Putamen (tissue), 1 donor: ENCODE measurements at regions not wholly inside any gene's neighbourhood (a gene's known extent, or its start where the extent isn't known, plus 50 kb on each side); places are given as distances from the start of the nearest gene placed in this dataset.

ENCODE experiments used
- DNase-seq: peaks from one replicate; pipeline ENCODE4 v3.0.0-alpha.2; 2016; ENCODE audit warnings: low spot score

DNA sequence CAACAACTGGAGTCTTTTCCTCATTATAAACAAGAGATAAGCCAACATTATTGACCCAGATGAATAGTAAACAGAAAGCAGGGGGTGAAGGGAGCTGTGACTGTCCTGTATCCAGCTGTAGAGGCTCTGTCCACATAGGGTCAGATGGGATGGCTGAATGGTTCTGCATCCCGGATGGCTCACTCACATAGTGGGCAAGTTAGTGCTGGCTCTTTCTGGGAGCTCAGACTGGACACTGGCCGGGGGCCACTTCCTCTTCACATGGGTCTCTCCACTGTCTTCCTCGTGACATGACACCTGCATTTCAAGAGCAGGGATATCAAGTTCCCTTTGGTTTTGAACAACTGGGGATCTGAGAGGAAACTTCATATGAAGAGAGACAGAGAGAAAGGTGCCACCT lies 969.6 kb upstream of the TMEM132C start:
- DNase-seq, result no peak

DNA sequence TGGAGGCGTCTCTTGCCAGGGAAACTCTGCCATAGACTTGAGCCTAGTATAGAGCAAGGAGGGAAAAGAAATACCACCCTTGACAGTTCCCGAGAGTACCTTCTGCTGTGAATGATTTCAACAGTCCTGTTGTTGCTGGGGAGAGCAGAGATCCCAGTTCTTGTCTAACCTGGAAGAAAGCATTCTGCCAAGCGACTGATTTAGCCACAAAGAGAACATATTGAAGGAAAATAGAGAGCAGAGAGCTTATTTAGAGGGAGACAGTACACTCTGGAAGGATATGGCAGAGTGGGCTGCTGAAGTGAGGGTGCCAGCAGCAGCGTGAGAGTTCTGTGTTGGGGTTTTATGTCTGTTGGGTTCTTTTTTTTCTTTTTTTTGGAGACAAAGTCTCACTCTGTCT lies 966.9 kb upstream of the TMEM132C start:
- no peak for DNase-seq

DNA sequence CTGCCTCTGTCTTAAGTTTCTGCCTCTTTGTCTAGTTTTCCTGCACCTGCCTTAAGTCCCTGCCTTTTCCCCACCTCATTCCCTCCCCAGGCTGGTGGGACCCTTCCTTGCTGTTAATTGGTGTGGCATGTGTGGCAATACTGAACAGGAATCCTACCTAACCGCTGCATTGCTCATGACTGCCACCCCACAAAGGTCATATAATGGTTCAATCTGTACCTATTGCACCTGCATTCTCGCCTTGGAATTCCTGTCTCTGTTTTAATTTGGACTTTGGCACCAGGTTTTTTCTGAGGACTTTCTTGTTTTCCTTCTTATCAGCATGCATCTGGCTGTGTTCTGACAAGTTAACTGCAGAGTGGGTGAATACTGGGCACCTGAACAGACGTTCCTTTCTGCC lies 966.2 kb upstream of the TMEM132C start:
- DNase-seq, result no peak

DNA sequence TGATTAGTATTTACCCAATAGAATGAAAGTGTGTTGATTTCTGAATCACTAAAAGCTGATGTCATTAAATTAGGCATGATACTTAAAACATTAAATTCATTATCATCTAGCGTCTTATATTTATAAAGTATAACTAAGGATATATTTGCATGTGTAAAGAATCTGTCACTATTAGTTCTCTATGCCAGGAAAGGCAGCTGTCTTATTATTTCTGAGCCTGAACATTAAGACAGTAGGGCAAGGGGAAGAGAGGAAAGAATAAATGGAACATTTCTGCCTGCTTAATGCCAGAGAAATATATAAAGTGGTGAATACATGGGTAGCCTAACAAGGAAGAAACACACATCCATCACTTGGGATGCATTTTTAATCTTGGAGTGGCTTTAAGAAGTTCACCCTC lies 965.1 kb upstream of the TMEM132C start:
- DNase-seq, result no peak

DNA sequence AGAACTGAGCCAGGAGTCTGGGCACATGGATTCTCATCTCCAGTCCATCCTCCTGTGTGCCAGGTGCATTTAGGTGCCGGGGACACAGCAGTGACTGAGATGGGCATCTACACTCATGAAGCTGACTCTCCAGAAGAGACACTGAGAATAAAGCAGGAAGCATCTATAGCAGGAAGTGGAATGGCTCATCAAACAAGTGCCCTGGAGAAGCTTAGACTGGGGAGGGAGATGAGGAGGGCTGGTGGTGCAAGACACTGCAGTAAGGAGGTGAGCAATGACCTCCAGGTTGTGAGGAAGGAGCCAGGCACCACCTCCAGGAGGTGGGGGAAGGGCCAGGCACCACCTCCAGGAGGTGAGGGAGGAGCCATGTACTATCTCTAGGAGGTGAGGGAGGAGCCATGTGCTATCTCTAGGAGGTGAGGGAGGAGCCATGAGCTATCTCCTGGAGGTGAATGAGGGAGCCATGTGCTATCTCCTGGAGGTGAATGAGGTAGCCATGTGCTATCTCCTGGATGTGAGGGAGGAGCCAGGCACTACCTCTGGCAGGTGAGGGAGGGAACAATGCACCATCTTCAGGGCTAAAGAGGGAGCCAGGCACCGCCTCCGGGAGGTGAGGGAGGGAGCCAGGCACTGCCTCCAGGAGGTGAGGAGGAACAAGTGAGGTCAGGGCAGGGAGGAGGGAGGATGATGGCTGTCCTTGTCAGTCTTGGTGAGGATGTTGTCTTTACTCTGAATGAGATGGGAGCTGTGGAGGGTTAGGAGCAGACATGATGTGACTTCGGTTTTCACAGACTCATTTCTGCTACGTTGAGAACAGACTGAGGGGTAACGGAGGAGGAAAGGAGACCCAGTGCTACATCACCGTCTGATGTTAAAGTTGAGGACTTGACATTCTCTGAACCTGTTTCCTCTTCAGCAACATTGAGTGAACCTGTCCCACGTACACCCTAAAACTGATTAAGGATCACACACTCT lies 961.9 kb upstream of the TMEM132C start:
- DNase-seq, result no peak

DNA sequence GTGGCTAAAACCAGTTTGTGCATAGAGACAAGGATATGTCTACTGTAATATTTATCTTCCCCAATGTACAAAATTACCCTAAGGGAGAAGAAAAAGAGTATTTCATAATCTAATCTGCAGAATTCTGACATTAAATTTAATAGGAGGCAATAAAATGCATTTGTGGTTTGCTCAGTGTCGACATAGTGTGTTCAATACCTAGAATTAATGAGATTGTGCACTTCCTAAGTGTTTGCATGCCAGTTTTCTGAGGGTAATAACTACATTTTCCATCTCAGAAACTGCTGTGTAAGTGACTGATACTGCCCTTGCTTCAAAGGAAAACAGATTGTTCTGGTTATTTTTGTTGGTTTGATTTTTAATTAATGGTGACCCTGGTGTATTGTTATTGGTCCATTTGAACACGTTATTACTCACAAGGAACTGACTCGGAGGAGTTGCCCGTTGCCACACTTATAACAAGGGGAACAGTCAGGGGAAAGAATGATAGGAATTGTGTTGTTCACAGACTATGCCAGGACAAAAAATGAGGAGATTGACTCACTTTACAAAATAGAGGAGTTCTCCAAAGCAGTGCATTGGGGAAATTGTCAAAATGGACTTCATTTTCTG lies 960.3 kb upstream of the TMEM132C start:
- no peak for DNase-seq

DNA sequence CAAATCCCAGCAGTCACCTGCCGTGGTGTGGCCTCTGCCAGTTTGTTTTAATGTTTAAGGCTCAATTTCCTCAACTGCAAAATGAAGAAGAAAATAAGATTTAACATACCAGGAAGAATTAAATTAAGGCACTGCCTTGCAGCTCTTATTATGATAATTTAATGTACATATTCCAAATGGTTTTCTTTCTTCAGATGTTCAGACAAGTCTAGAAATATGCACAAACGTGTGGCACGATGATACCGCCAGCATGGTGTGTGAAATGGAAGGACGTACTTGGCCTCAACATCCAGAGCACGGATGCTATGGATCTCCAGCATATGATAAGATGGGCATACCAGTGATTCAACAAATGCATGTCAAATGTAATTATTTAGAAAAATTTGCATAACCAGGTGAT lies 959.4 kb upstream of the TMEM132C start:
- DNase-seq, result no peak

DNA sequence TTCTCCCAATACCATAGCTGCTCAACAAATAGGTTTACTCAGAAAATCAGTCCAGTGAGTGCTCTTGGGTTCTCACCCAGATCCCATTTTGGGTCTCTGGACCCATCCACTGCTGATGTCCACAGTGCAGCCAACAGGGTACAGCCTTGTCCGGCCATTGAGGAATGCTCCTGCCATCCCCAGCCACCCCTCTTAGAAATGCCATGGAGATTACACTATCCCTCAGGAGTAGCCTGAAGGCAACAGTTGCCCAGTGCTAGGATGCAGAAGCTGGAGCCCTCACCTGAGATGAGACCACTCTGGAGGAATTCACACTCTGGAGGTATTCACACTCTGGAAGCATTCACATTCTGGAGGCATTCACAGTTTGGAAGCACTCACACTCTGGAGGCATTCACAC lies 958.8 kb upstream of the TMEM132C start:
- DNase-seq, result no peak

DNA sequence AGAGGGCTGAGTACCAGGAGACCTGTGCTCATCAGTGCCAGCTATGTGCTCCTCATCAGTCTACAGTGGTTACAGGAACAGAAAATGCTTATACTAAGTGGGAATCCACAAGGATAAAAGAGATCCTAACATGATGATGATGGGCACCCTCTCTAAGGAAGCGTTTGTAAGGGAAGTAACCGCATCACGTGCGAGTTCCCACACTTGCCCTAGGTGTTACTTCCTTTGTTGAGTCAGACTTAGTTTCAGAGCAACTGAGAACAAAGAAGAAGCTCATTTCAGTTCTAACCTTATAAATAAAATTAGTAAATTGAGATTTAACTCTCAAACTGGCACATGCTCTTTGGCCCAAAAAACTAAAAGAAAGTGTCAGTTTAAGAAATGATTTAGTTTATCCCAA lies 956.4 kb upstream of the TMEM132C start:
- no peak for DNase-seq

DNA sequence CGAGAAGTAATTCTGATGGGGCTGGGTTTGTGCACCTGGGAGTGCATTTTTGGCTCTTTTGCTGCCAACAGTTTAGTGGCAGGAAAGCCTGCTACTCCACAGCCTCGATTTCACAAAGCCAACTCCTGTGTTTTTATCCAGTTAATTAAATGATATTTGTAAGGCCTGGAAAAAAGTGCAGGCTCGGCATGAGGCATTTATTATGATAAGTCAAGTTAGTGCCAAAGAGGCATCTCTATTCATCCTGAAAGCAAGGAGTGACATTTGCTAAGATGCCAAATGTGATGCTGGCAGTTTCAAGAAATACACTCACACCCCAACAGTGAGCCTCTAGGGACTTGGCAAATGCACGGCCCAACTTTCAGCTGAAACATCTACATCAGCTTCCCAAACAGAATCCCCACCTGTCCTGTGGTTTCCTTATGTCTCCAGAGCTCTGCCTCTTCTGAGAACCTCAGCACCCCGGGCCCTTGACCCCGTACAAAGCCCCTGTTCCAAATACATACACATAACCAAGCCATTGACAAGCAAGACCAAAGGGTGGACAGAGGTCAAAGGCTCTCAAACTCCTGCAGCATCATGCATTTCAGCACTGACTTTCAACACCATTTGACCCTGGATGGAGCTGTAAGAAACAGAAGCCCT lies 955.1 kb upstream of the TMEM132C start:
- no peak for DNase-seq

DNA sequence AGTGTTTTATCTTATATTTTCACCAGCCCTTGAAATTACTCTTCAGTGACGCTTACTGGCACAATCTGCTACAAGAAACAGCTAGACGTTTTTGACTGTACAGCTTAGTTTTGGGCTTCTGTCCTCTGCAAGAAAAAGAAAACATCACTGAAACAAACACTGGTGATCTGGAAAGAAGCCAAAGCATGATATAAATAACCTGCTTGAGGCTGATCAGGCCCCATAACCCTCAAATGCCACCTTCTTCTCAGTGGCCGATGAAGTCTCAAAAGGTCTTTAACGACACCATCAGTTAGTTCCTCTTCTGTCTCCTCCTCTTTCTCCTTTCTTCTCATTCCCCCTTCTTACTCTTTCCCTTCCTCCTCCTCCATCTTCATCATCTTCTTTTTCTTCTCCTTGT lies 942.3 kb upstream of the TMEM132C start:
- DNase-seq, result no peak

DNA sequence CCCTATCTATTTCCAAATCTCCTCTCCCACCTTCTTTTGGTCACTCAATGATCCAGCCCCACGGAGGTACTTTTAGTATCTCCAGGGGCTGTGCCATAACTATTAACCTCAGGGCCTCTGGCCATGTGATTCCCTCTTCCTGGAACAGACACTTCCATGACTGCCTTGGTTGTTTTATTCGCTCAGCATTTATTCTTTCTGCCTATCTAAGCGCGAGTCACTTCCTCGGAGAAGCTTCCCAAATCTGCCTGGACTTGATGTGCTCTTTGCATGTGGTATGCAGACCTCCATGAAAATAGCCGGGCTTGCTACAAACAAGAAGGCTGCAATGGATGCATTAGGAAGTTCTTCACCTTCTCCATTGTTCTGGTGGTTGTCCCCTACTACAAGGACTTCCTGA lies 939.0 kb upstream of the TMEM132C start:
- no peak for DNase-seq

DNA sequence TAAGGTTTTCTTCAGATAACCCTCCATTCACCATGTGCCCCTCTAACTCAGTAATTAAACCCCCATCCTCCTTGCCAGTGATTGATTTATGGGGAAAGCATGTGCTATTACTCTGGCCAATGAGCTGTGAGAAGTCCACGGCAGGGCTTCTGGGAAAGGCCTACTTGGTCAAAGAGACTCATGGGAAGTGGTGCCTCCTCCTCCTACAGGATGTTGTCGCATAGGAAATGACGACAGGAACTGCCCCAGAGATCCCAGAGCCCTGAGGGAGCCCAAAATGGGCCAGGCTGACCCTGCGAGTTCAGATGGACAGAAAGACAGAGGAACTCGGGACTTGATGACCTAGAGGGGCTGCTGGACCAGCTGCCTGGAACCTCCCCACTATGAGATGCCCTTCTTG lies 938.1 kb upstream of the TMEM132C start:
- no peak for DNase-seq

DNA sequence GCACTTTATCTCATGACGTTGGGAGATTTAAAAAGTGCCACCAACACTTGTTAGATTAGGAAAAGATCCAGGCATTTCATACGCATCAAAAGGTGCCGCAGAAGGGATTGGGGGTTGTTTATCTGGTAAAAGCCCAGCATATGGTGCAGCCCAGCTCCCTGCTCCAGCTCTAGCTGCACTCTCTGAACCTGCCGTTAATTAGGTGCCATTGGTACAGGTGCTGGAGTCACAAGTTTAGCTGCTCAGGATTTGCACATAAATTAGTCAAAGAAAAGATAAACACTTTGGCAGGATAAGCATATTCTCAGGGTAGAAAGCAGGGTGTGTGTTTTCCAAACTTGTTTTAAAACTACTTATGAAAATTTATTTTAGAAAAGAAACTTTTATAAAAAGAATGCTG lies 932.6 kb upstream of the TMEM132C start:
- DNase-seq, result no peak

DNA sequence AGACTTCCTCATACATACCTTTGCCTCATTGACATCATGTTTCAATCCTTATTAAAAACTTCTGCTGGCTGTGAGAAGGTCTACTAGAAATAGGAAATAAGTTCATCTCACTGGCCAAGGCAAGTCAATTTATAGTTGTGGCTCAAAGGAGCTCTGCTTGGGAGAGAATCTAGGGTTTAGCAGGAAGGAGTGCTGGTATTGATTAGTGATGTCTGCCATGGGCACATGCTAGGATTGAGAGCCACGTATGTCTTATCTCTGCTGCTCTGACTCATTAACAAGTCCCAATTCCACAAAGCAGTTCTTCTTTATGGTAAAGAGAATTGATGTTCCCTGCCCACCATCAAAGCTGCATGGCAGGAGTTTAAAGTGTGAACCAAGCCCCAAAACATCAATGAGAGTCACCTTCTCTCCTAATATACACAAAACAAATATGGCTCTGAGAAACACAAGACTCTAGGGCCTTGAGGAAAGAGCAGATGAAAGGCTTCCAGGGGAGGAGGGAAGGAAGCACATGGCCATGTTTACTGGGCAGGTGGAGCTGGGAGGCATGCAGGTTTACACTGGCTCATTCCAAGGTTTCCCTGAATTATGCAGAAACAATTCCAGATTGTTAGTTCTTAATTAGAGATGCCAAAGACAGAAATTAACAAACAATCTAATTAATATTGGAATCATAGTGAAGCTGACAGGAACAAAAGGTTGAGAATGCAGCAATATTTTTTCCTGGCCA lies 931.9 kb upstream of the TMEM132C start:
- no peak for DNase-seq

DNA sequence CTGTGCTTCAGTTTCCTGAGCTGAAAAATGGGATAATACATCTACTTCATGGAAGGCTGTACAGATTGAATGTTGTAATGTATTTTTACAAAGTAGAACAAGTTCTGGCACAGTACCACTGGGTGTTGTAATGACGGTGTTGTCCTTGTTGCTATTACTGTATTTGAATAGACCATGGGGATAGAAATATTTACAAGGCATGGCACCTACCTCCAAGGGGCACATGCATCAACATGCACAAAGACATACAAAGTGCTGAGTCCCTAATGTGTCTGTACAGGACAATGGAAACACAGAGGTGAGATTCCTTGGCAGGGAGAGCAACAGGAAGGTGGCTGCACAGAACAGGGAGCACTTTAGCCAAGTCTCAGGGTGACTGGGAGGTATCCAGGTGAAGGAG lies 930.6 kb upstream of the TMEM132C start:
- DNase-seq, result no peak

DNA sequence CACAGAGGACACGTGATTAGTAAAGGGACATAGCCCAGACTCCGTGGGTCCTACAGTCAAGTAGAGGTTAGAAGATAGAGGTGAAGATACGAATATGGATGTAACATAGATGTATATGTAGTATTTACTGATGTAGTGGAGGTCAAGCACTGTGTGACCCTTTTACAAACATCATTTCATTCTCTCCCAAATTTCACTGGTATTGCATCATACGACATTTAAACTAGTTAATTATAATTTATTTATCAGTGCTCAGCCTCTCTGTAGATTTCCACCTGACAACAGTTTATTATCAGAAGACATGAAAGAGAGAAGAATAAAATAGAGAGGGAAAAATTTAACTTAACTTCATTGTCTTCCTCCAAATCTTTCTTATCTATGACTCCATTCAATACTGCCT lies 927.9 kb upstream of the TMEM132C start:
- DNase-seq, result no peak

DNA sequence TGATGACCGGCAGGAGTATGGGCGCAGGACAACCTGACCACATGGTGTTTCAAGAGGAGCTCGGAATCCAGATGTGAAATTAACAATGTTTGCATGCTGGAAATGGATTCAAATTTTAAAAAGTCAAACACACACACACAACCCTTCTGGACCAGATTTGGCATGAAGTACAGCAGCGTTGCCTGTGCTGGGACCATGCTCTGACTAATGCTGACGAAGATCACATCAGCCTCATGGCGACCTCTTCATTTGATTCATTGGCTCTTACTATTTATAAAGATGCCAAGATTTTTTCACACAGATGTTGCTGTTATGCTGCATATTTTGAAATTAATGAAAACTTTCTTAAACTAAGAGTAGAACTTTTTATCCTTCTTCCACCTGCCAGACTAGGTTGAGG lies 926.6 kb upstream of the TMEM132C start:
- DNase-seq, result no peak

DNA sequence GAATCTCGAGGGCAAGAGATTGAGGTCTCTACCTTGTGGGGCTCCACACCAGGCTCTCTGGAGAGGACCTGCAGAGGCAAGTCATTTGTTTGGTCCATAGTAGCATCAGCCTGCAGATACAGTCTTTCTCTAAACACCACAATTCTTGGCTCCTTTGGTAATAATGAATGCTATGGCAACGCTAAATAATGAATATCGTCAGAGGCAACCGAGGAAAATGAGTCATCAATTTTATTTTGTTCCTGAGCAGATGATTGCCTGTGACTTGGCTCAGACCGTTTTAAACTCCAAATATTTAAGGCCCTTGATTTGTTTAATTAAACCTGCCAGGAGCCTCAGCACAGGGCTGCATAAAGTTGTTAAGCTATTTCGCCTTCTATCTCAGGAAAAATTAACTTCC lies 924.1 kb upstream of the TMEM132C start:
- DNase-seq, result no peak

DNA sequence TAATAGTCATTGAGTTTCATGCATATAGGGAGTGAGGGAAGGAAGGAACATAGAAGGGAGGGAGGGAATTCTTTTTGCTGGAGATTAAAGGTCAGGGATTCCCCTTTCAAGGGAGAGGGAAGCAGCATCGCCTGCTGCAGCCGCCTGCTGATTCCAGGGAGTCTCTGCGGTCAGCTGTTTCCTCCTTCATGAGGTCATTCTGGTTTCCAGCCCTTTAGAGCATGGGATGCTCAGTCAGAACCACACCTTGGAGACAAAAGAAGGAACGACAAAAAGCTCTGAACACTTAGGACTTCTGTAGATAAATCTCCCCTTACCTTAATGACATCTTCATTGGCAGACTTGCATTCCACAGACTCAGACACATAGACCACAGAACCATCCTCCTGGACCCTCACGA lies 923.0 kb upstream of the TMEM132C start:
- DNase-seq, result no peak

DNA sequence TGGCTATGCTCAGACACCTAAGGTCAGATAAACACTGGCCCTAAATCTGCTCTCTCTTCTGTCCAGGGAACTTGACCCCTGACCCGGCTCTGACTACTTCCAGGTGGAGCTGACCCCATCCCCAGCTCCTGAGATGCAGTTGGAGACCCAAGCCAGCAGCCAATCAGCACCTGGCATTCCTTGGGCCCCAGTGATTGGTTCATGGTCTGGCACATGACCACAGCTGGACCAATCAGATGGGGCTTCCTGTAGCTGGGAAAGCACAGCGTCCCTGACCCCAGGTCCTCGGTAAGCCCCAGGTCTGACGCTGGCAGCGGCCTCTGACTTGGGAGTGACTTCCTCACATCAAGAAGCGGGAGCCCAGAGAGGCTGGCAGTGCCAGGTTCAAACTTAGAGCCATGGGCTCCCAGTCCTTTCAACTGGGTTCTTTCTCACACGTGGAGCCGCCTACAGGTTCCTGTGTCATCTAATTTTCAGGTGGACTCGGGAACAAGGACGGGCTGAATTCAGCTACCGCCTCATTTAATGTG lies 915.4 kb upstream of the TMEM132C start:
- DNase-seq, result no peak
